ENCODE measurements at regions not wholly inside any gene's neighbourhood (a gene's known extent, or its start where the extent isn't known, plus 50 kb on each side); places are given as distances from the start of the nearest gene placed in this dataset.

DNA sequence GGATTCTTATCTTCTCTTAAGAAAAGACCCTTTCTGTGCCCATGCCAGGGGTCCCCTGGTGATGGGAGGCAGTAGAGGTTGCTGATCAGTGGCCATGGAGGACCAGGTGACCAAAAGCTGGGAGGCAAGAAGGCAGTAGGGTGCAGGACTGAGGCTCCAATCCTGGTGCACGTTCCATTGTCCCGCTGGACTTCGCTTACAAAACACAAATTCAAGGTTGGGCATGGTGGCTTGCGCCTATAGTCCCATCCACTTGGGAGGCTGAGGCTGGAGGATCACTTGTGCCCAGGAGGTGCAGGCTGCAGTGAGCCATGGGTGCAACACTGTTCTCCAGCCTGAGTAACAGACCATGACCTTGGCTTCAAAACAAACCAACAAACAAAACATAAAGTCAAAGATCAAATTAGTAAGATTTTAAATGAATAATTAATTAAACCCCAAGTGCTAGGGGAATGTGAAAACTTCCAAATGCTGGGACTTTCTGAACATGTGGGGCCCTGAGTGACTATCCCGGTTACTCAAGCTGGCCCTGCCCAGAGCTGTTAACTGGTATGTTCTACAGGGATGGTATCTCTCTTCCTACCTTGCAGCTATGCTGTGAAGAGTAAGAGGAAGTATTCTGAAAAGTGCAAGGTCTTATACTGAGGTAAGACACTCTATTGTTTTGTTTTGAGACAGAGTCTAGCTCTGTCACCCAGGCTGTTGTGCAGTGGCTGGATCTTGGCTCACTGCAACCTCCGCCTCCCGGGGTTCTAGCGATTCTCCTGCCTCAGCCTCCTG, 97.6 kb downstream of the LYZL2 start:
- no peak for TF ChIP-seq POLR2A (IDR thresholded peaks at IDR 0.05)
- TF ChIP-seq, protein P1, sequence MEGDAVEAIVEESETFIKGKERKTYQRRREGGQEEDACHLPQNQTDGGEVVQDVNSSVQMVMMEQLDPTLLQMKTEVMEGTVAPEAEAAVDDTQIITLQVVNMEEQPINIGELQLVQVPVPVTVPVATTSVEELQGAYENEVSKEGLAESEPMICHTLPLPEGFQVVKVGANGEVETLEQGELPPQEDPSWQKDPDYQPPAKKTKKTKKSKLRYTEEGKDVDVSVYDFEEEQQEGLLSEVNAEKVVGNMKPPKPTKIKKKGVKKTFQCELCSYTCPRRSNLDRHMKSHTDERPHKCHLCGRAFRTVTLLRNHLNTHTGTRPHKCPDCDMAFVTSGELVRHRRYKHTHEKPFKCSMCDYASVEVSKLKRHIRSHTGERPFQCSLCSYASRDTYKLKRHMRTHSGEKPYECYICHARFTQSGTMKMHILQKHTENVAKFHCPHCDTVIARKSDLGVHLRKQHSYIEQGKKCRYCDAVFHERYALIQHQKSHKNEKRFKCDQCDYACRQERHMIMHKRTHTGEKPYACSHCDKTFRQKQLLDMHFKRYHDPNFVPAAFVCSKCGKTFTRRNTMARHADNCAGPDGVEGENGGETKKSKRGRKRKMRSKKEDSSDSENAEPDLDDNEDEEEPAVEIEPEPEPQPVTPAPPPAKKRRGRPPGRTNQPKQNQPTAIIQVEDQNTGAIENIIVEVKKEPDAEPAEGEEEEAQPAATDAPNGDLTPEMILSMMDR (IDR thresholded peaks at IDR 0.05), result no peak

All from esophagus squamous epithelium (tissue), 4 donors.